HG02943 (cell line): ENCODE measurements at regions not wholly inside any gene's neighbourhood (a gene's known extent, or its start where the extent isn't known, plus 50 kb on each side); places are given as distances from the start of the nearest gene placed in this dataset.

Source experiments
- ATAC-seq: cut with Tn5 transposase; IDR thresholded peaks from one replicate; pipeline ENCODE4 v1.9.1; 2021; ENCODE audit warnings: mild to moderate bottlenecking, low read depth, moderate library complexity; ENCODE audit not compliant: unreplicated experiment

GRCh38 chr2:181240844-181241243 is 216.3 kb upstream of the ITGA4 start:
- ATAC-seq = no peak

GRCh38 chr2:181241366-181241765 is 215.8 kb upstream of the ITGA4 start:
- ATAC-seq = no peak

GRCh38 chr2:181241797-181242196 is 215.4 kb upstream of the ITGA4 start:
- no peak for ATAC-seq

- no peak for ATAC-seq
These were observed 214.9 kb upstream of the ITGA4 start for GRCh38 chr2:181242262-181242661.

- ATAC-seq = no peak
These were observed 213.9 kb upstream of the ITGA4 start for GRCh38 chr2:181243319-181243718.

- ATAC-seq = no peak
These were observed 206.5 kb upstream of the ITGA4 start for GRCh38 chr2:181250691-181251090.

GRCh38 chr2:181252262-181253148 is 204.7 kb upstream of the ITGA4 start:
- ATAC-seq = no peak

GRCh38 chr2:181253438-181253837 is 203.7 kb upstream of the ITGA4 start:
- ATAC-seq = no peak

GRCh38 chr2:181255651-181256050 is 201.5 kb upstream of the ITGA4 start:
- no peak for ATAC-seq

- no peak for ATAC-seq
These were observed 198.5 kb upstream of the ITGA4 start for GRCh38 chr2:181258720-181259119.

GRCh38 chr2:181262782-181263181 is 194.4 kb upstream of the ITGA4 start:
- ATAC-seq = no peak

GRCh38 chr2:181264001-181264400 is 193.2 kb upstream of the ITGA4 start:
- ATAC-seq = no peak

GRCh38 chr2:181264441-181264840 is 192.7 kb upstream of the ITGA4 start:
- no peak for ATAC-seq

GRCh38 chr2:181266614-181267013 is 190.6 kb upstream of the ITGA4 start:
- no peak for ATAC-seq

GRCh38 chr2:181268174-181268867 is 188.9 kb upstream of the ITGA4 start:
- peak; percentile 72 for ATAC-seq

- ATAC-seq = no peak
These were observed 183.2 kb upstream of the ITGA4 start for GRCh38 chr2:181273986-181274385.

GRCh38 chr2:181275643-181276070 is 181.5 kb upstream of the ITGA4 start:
- no peak for ATAC-seq

GRCh38 chr2:181281206-181281832 is 175.9 kb upstream of the ITGA4 start:
- no peak for ATAC-seq

- ATAC-seq = no peak
These were observed 172.1 kb upstream of the ITGA4 start for GRCh38 chr2:181285116-181285515.

GRCh38 chr2:181289698-181290097 is 167.5 kb upstream of the ITGA4 start:
- ATAC-seq = no peak

GRCh38 chr2:181290182-181290581 is 167.0 kb upstream of the ITGA4 start:
- no peak for ATAC-seq
